K562 (cell line): ENCODE measurements at regions not wholly inside any gene's neighbourhood (a gene's known extent, or its start where the extent isn't known, plus 50 kb on each side); places are given as distances from the start of the nearest gene placed in this dataset.
A peak's percentile ranks its signal among the peaks of the same experiment; 100 is the strongest.

Experiments
- ATAC-seq: fragments of 200-7000 bp; cut with Tn5 transposase; 3 replicates; pipeline ENCODE4 v1.9.1; 2020; ENCODE audit warnings: moderate library complexity
- BruUV-seq: library from RNA; stranded (reverse); fragments of 400-500 nt; replicated peaks from 2 replicates; lab custom pipeline; 2021; lab: Mats Ljungman, UMichigan
- CTCF ChIA-PET: fragments of 300-600 bp; formaldehyde crosslinking; extraction: SDS; loops from one replicate; lab custom pipeline; 2021; ENCODE audit warnings: low intra/inter-chr PET ratio; lab: Yijun Ruan, JAX
- POLR2A ChIA-PET: fragments of 300-600, 350-650 bp; sonication (Branson Sonifier 250); formaldehyde crosslinking; extraction: SDS; loops from one replicate; lab custom pipeline; 2021; ENCODE audit warnings: antibody characterized with exemption, inconsistent platforms; lab: Yijun Ruan, JAX
- DNase-seq, 4 experiments: peaks; one replicate each; pipeline versions ENCODE4 v3.0.0 to v3.0.0-alpha.2; 2011 to 2018; ENCODE audit warnings: low spot score in 3 of 4, mixed read lengths in 3 of 4; ENCODE audit errors: extremely low read depth in 1 of 4
- FAIRE-seq: peaks from 2 replicates; lab custom pipeline; 2011; peaks lifted over from hg19 to GRCh38; lab: Jason Lieb, UNC
- H2AFZ ChIP-seq: 2 replicates; pipeline ENCODE4 v1.6.0; 2011; ENCODE audit warnings: low read depth, low read length, control low read depth, inconsistent platforms
- H3K27ac ChIP-seq: fragments of 200-600 bp; 3 replicates; pipeline ENCODE4 v1.8.0; 2011; ENCODE audit warnings: low read depth, mild to moderate bottlenecking, control low read depth, inconsistent platforms, low read length, moderate library complexity, mixed read lengths; ENCODE audit errors: extremely low read depth
- H3K27me3 ChIP-seq, 2 experiments: fragments of 300-600 bp in 1 of 2; 2 replicates in 1 of 2; 3 replicates in 1 of 2; pipeline versions ENCODE4 v1.6.0 to v1.8.0; 2011; ENCODE audit warnings: inconsistent platforms in 2 of 2, low read length in 2 of 2, mild to moderate bottlenecking in 1 of 2, mixed read lengths in 1 of 2, moderate library complexity in 1 of 2; ENCODE audit not compliant: control insufficient read depth in 2 of 2, insufficient read depth in 2 of 2
- H3K36me3 ChIP-seq: fragments of 300-600 bp; 3 replicates; pipeline ENCODE4 v1.8.0; 2011; ENCODE audit warnings: mild to moderate bottlenecking, low read length, inconsistent platforms; ENCODE audit not compliant: control insufficient read depth, insufficient read depth
- H3K4me1 ChIP-seq, 2 experiments: fragments of 200-600 bp in 1 of 2; replicated peaks in 1 of 2; 2 replicates in 1 of 2; 3 replicates in 1 of 2; pipeline versions ENCODE4 v1.5.1 to v1.8.0; 2011; ENCODE audit warnings: inconsistent platforms in 2 of 2, low read length in 2 of 2, mild to moderate bottlenecking in 1 of 2, mixed read lengths in 1 of 2, moderate library complexity in 1 of 2; ENCODE audit not compliant: control insufficient read depth in 2 of 2, insufficient read depth in 2 of 2
- H3K4me2 ChIP-seq: 2 replicates; pipeline ENCODE4 v1.6.1; 2011; ENCODE audit warnings: low read length, control low read depth, inconsistent platforms, mixed read lengths; ENCODE audit not compliant: insufficient read depth
- H3K4me3 ChIP-seq: fragments of 200-600 bp; sonication (generic), shearing (Covaris generic); 2 replicates; pipeline ENCODE4 v1.5.1; 2016; ENCODE audit warnings: control low read depth, inconsistent platforms
- H3K79me2 ChIP-seq: fragments of 200-600 bp; 3 replicates; pipeline ENCODE4 v1.8.0; 2011; ENCODE audit warnings: low read length, inconsistent platforms; ENCODE audit not compliant: control insufficient read depth, insufficient read depth
- H3K9ac ChIP-seq, 2 experiments: 2 replicates each; pipeline versions ENCODE4 v1.6.0 to v1.6.1; 2011; ENCODE audit warnings: low read depth in 2 of 2, low read length in 2 of 2, control low read depth in 1 of 2, inconsistent platforms in 1 of 2, mild to moderate bottlenecking in 1 of 2, mixed read lengths in 1 of 2; ENCODE audit not compliant: insufficient read depth in 1 of 2
- H3K9me1 ChIP-seq: one replicate; pipeline ENCODE4 v1.6.0; 2011; ENCODE audit warnings: inconsistent platforms, mild to moderate bottlenecking, low read length, moderate library complexity; ENCODE audit not compliant: control insufficient read depth, insufficient read depth
- H3K9me3 ChIP-seq: replicated peaks from 2 replicates; pipeline ENCODE4 v1.5.1; 2011; ENCODE audit warnings: low read depth, low read length, inconsistent platforms; ENCODE audit not compliant: control insufficient read depth, insufficient read depth
- H4K20me1 ChIP-seq: replicated peaks from 2 replicates; pipeline ENCODE4 v1.6.1; 2011; ENCODE audit warnings: low read length, inconsistent platforms, mixed read lengths; ENCODE audit not compliant: control insufficient read depth, insufficient read depth
- MBD2 ChIP-seq: sonication (generic); IDR thresholded peaks from 2 replicates; pipeline ENCODE4 v1.6.1; 2016; ENCODE audit warnings: low read depth, borderline replicate concordance
- ZBTB40 ChIP-seq, 2 experiments: fragments of 450-650 bp in 1 of 2; sonication (generic) in 1 of 2; formaldehyde crosslinking in 1 of 2; IDR thresholded peaks; 2 replicates each; pipeline versions ENCODE4 v1.7.1 to v1.9.0; 2016 to 2022; ENCODE audit warnings: inconsistent platforms in 1 of 2, mild to moderate bottlenecking in 1 of 2, missing genetic modification reagents in 1 of 2
- WGBS: fragments of 100-300 bp; shearing (Covaris generic); methylation state at CpG from one replicate; pipeline ENCODE4 v1.1.6; 2016; ENCODE audit warnings: low coverage, mixed read lengths; ENCODE audit not compliant: insufficient coverage; ENCODE audit errors: missing lambda C conversion rate; 5-methylcytosine and 5-hydroxymethylcytosine counted together
- in situ Hi-C: fragments of 300-500 bp; cut with MboI; formaldehyde crosslinking; loops from 4 replicates; pipeline ENCODE4 v1.15.0; 2018; ENCODE audit warnings: inconsistent platforms, mixed read lengths
- intact Hi-C: fragments of 100-400 bp; cut with micrococcal nuclease; formaldehyde crosslinking; loops from 2 replicates; pipeline ENCODE4 v1.14.2; 2022

DNA sequence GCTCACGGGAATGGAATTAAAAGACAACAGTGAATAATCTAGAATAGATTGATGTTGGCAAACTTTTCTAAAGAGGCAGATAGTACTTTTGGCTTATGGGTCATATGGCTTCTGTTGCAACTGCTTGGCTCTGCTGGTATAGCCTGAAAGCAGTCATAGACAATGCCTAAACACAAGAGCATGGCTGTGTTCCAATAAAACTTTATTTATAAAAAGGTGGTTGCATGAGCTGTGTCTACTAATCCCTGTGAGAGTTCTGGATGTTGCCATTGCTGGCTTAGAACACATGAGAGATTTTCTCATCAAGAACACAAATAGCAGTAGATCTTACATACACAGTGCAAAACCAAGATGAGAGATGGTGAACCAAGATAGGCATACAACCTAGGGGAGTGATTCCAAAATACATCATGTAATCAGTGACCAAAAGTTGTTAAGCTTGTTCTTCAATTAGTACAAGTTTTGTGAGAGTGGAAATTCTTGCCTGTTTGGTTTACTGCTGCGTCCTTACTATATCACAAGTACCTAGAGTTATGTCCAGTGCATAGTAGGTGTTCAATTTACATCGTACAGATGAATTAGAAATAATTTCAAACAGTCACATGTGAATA lies 380.0 kb downstream of the METTL4 start:
- H3K27me3 ChIP-seq: no peaks in the 10 kb centered on the region
- H3K36me3 ChIP-seq: no peaks in the 10 kb centered on the region
- no peak overlapping the region for H3K4me2 ChIP-seq
- no peak overlapping the region for H3K9ac ChIP-seq
- TF ChIP-seq MBD2 (no peak), ZBTB40 (IDR thresholded peaks at IDR 0.05) (peak; percentile 86), ZBTB40 (CRISPR knock-in tag; IDR thresholded peaks at IDR 0.05) (peak; percentile 51; the same call in 1 of the 2 replicates)
- WGBS: 2% methylated on average over 3 of the region's 3 CpGs
- CTCF ChIA-PET: no interaction called here
- H3K9me3 ChIP-seq: no peaks in the 10 kb centered on the region
- H4K20me1 ChIP-seq: no peaks in the 10 kb centered on the region
- no peaks in the 10 kb centered on the region for H3K9me1 ChIP-seq
- FAIRE-seq (no peak), DNase-seq (no peak), ATAC-seq (no peak)
- no peak overlapping the region for H2AFZ ChIP-seq
- POLR2A ChIA-PET: no interaction called here
- H3K4me1 ChIP-seq: no peaks in the 10 kb centered on the region
- H3K4me3 ChIP-seq: no peak overlapping the region
- in situ Hi-C loops (no loop called here), intact Hi-C loops (no loop called here)
- H3K79me2 ChIP-seq: no peaks in the 10 kb centered on the region
- no TSS peak for BruUV-seq
- H3K27ac ChIP-seq: no peak overlapping the region
